T-cell (primary cell): ENCODE measurements at regions not wholly inside any gene's neighbourhood (a gene's known extent, or its start where the extent isn't known, plus 50 kb on each side); places are given as distances from the start of the nearest gene placed in this dataset.
"Not testable (repeated sequence)": the region's sequence is repeated elsewhere in the genome, so short reads cannot be mapped to it uniquely, and the experiment has no call there.

Experiments
- ATAC-seq, 4 experiments: fragments of 200-7000 bp in 3 of 4; fragments of 150-1000 bp in 1 of 4; cut with Tn5 transposase; replicated peaks in 1 of 4; 1 replicate in 3 of 4; 2 replicates in 1 of 4; pipeline ENCODE4 v1.10.0; 2021; ENCODE audit warnings: moderate library complexity in 3 of 4, mild to moderate bottlenecking in 2 of 4, moderate number of reproducible peaks in 1 of 4
- CTCF ChIA-PET, 2 donors: fragments of 300-600 bp; sonication (Branson Sonifier 250); formaldehyde crosslinking; loops; one replicate each; lab custom pipeline; 2022; ENCODE audit warnings: antibody characterized with exemption in 2 of 2; lab: Charles Lee
- POLR2A ChIA-PET, 2 donors: fragments of 300-600 bp; sonication (Branson Sonifier 250); formaldehyde crosslinking; loops; one replicate each; lab custom pipeline; 2022; ENCODE audit warnings: antibody characterized with exemption in 2 of 2; lab: Charles Lee
- DNase-seq, 35 experiments: peaks; one replicate each; pipeline versions ENCODE4 v3.0.0 to v3.0.0-alpha.2; 2013 to 2023
- H3K27ac ChIP-seq: one replicate; pipeline ENCODE4 v1.5.1; 2013; ENCODE audit warnings: low read length
- H3K27me3 ChIP-seq, 2 experiments: replicated peaks in 1 of 2; 1 replicate in 1 of 2; 2 replicates in 1 of 2; pipeline versions ENCODE4 v1.6.1 to v1.7.0; 2013; ENCODE audit warnings: low read length in 1 of 2, mixed read lengths in 1 of 2; ENCODE audit not compliant: control insufficient read depth in 2 of 2, insufficient read depth in 2 of 2; ENCODE audit errors: extremely low read depth in 1 of 2
- H3K36me3 ChIP-seq, 2 donors: 1 replicate in 1 of 2; 2 replicates in 1 of 2; pipeline versions ENCODE4 v1.6.1 to v1.7.0; 2013; ENCODE audit warnings: low read length in 1 of 2; ENCODE audit not compliant: control insufficient read depth in 2 of 2, insufficient read depth in 1 of 2; ENCODE audit errors: extremely low read depth in 1 of 2
- H3K4me1 ChIP-seq, 2 experiments: 1 replicate in 1 of 2; 2 replicates in 1 of 2; pipeline versions ENCODE4 v1.6.1 to v1.7.0; 2013; ENCODE audit warnings: low read length in 2 of 2, mixed read lengths in 1 of 2; ENCODE audit not compliant: insufficient read depth in 2 of 2, control insufficient read depth in 1 of 2; ENCODE audit errors: extremely low read depth in 1 of 2
- H3K4me3 ChIP-seq, 2 donors: 1 replicate in 1 of 2; 2 replicates in 1 of 2; pipeline versions ENCODE4 v1.5.1 to v1.7.0; 2013; ENCODE audit warnings: mild to moderate bottlenecking in 2 of 2, low read length in 1 of 2, moderate library complexity in 1 of 2; ENCODE audit not compliant: control insufficient read depth in 1 of 2; ENCODE audit errors: extremely low read depth in 1 of 2
- H3K9me3 ChIP-seq: 2 replicates; pipeline ENCODE4 v1.7.0; 2013
- H3K27ac Mint-ChIP-seq, 2 donors: one replicate each; pipeline ENCODE4 v1.8.0; 2020 to 2021; ENCODE audit warnings: mild to moderate bottlenecking in 2 of 2, mixed read lengths in 2 of 2
- H3K27me3 Mint-ChIP-seq, 2 donors: one replicate each; pipeline ENCODE4 v1.8.0; 2021 to 2022; ENCODE audit warnings: mixed read lengths in 2 of 2
- H3K36me3 Mint-ChIP-seq: one replicate; pipeline ENCODE4 v1.8.0; 2021; ENCODE audit warnings: mixed read lengths
- H3K4me1 Mint-ChIP-seq, 3 donors: one replicate each; pipeline ENCODE4 v1.8.0; 2020 to 2022; ENCODE audit warnings: mixed read lengths in 3 of 3, mild to moderate bottlenecking in 1 of 3
- H3K4me3 Mint-ChIP-seq, 3 donors: one replicate each; pipeline ENCODE4 v1.8.0; 2020 to 2022; ENCODE audit warnings: mild to moderate bottlenecking in 3 of 3, mixed read lengths in 3 of 3, moderate library complexity in 3 of 3
- H3K9me3 Mint-ChIP-seq, 3 donors: one replicate each; pipeline ENCODE4 v1.8.0; 2020 to 2022; ENCODE audit warnings: mixed read lengths in 3 of 3
- WGBS: methylation state at CpG from one replicate; pipeline ENCODE4 v1.1.5; 2013; ENCODE audit warnings: missing lambda C conversion rate; ENCODE audit not compliant: insufficient coverage; 5-methylcytosine and 5-hydroxymethylcytosine counted together

GRCh38 chr11:25816411-25816810 lies 515.5 kb upstream of the ANO3 start:
- H3K4me3 ChIP-seq, result no peak overlapping the region
- ATAC-seq, result no peak
- CTCF ChIA-PET, result interaction anchor here in 1 of 2 donors (0.6 kb wide), 1 partner anchor 76 kb away, joined by 5 read pairs; no protein-coding TSS in a partner anchor
- H3K4me1 ChIP-seq, result no peaks in the 10 kb centered on the region
- no peak for DNase-seq
- Mint-ChIP-seq H3K9me3 (peaks cover 4 to 15% (median 7%) of the 10 kb centered on the region in 3 donors), H3K4me1 (no peaks in the 10 kb centered on the region), H3K27me3 (no peaks in the 10 kb centered on the region), H3K4me3 (no peak overlapping the region), H3K27ac (no peak overlapping the region), H3K36me3 (no peaks in the 10 kb centered on the region)
- no peaks in the 10 kb centered on the region for H3K36me3 ChIP-seq
- POLR2A ChIA-PET, result no interaction called here
- no peak overlapping the region for H3K27ac ChIP-seq
- no peaks in the 10 kb centered on the region for H3K9me3 ChIP-seq
- WGBS, result 93% methylated on average over 2 of the region's 3 CpGs
- no peaks in the 10 kb centered on the region for H3K27me3 ChIP-seq

GRCh38 chr11:25824688-25825087 lies 507.2 kb upstream of the ANO3 start:
- Histone ChIP-seq H3K4me1 (no peaks in the 10 kb centered on the region), H3K27ac (no peak overlapping the region), H3K9me3 (peaks cover 2% of the 10 kb centered on the region), H3K36me3 (no peaks in the 10 kb centered on the region), H3K27me3 (no peaks in the 10 kb centered on the region), H3K4me3 (no peak overlapping the region)
- Mint-ChIP-seq H3K27ac (no peak overlapping the region), H3K9me3 (peaks cover 14 to 23% (median 20%) of the 10 kb centered on the region in 3 donors), H3K4me1 (no peaks in the 10 kb centered on the region), H3K36me3 (no peaks in the 10 kb centered on the region), H3K27me3 (no peaks in the 10 kb centered on the region), H3K4me3 (no peak overlapping the region)
- ATAC-seq, result no peak
- no peak for DNase-seq
- CTCF ChIA-PET, result no interaction called here
- POLR2A ChIA-PET, result no interaction called here

GRCh38 chr11:25831485-25831884 lies 500.4 kb upstream of the ANO3 start:
- H3K27me3 Mint-ChIP-seq, ATAC-seq, H3K4me3 Mint-ChIP-seq, H3K4me3 ChIP-seq, H3K27ac ChIP-seq, H3K4me1 Mint-ChIP-seq, H3K36me3 ChIP-seq, DNase-seq, H3K27me3 ChIP-seq, H3K9me3 ChIP-seq, H3K4me1 ChIP-seq, CTCF ChIA-PET, POLR2A ChIA-PET, H3K36me3 Mint-ChIP-seq, H3K27ac Mint-ChIP-seq: not testable (repeated sequence)
- peaks cover 1 to 13% (median 9%) of the 10 kb centered on the region in 3 donors for H3K9me3 Mint-ChIP-seq
- WGBS, result 82% methylated on average over 10 of the region's 10 CpGs

GRCh38 chr11:25838918-25839625 lies 492.9 kb upstream of the ANO3 start:
- H3K27ac ChIP-seq, result no peak overlapping the region
- WGBS, result 90% methylated on average over 2 of the region's 6 CpGs
- Mint-ChIP-seq H3K4me1 (no peaks in the 10 kb centered on the region), H3K36me3 (no peaks in the 10 kb centered on the region), H3K27ac (no peak overlapping the region), H3K9me3 (peaks cover under 1 to 12% (median 5%) of the 10 kb centered on the region in 3 donors), H3K4me3 (no peak overlapping the region), H3K27me3 (no peaks in the 10 kb centered on the region)
- no peaks in the 10 kb centered on the region for H3K27me3 ChIP-seq
- H3K4me1 ChIP-seq, result no peaks in the 10 kb centered on the region
- no peak for DNase-seq
- POLR2A ChIA-PET, result no interaction called here
- peaks cover 4% of the 10 kb centered on the region for H3K9me3 ChIP-seq
- CTCF ChIA-PET, result no interaction called here
- no peaks in the 10 kb centered on the region for H3K36me3 ChIP-seq
- H3K4me3 ChIP-seq, result no peak overlapping the region
- ATAC-seq, result no peak

GRCh38 chr11:25844811-25845210 lies 487.1 kb upstream of the ANO3 start:
- Histone ChIP-seq H3K36me3 (no peaks in the 10 kb centered on the region), H3K9me3 (peaks cover 4% of the 10 kb centered on the region), H3K27ac (no peak overlapping the region), H3K4me3 (no peak overlapping the region), H3K4me1 (no peaks in the 10 kb centered on the region), H3K27me3 (no peaks in the 10 kb centered on the region)
- Mint-ChIP-seq H3K27ac (no peak overlapping the region), H3K36me3 (no peaks in the 10 kb centered on the region), H3K4me1 (no peaks in the 10 kb centered on the region), H3K4me3 (no peak overlapping the region), H3K27me3 (no peaks in the 10 kb centered on the region), H3K9me3 (peaks cover 24 to 28% (median 25%) of the 10 kb centered on the region in 3 donors)
- DNase-seq, result no peak
- ChIA-PET POLR2A (no interaction called here), CTCF (interaction anchor here in 1 of 2 donors (0.6 kb wide), 2 partner anchors 42 to 1014 kb away, joined by 3 read pairs; no protein-coding TSS in a partner anchor)
- WGBS, result 74% methylated on average over 4 of the region's 4 CpGs
- no peak for ATAC-seq

GRCh38 chr11:25855916-25856315 lies 476.0 kb upstream of the ANO3 start:
- WGBS, result 100% methylated on average over 2 of the region's 4 CpGs
- Histone ChIP-seq H3K4me1 (no peaks in the 10 kb centered on the region), H3K36me3 (no peaks in the 10 kb centered on the region), H3K4me3 (no peak overlapping the region), H3K9me3 (no peaks in the 10 kb centered on the region), H3K27ac (no peak overlapping the region), H3K27me3 (no peaks in the 10 kb centered on the region)
- ChIA-PET POLR2A (no interaction called here), CTCF (no interaction called here)
- no peaks in the 10 kb centered on the region for H3K27me3 Mint-ChIP-seq
- ATAC-seq (no peak), DNase-seq (no peak)
- no peaks in the 10 kb centered on the region for H3K36me3 Mint-ChIP-seq
- H3K9me3 Mint-ChIP-seq, result peaks cover 2 to 18% (median 16%) of the 10 kb centered on the region in 3 donors
- no peak overlapping the region for H3K27ac Mint-ChIP-seq
- no peak overlapping the region for H3K4me3 Mint-ChIP-seq
- no peaks in the 10 kb centered on the region for H3K4me1 Mint-ChIP-seq
